ENCODE measurements at regions not wholly inside any gene's neighbourhood (a gene's known extent, or its start where the extent isn't known, plus 50 kb on each side); places are given as distances from the start of the nearest gene placed in this dataset.

GRCh38 chr10:4330636-4331035, 495.4 kb upstream of the AKR1E2 start:
- H3K4me3 ChIP-seq (ENCODE audit: low read depth, low read length) = no peak overlapping the region
- TF ChIP-seq CTCF (conservative IDR thresholded peaks at IDR 0.05; ENCODE audit: low read depth, low read length) = no peak
- no peak for DNase-seq (ENCODE audit: low read depth)

GRCh38 chr10:4329225-4329624, 496.8 kb upstream of the AKR1E2 start:
- no peak for DNase-seq (ENCODE audit: low read depth)
- TF ChIP-seq CTCF (conservative IDR thresholded peaks at IDR 0.05; ENCODE audit: low read depth, low read length) = no peak
- no peak overlapping the region for H3K4me3 ChIP-seq (ENCODE audit: low read depth, low read length)

GRCh38 chr10:4326647-4327046, 499.4 kb upstream of the AKR1E2 start:
- DNase-seq (ENCODE audit: low read depth) = no peak
- H3K4me3 ChIP-seq (ENCODE audit: low read depth, low read length) = no peak overlapping the region
- TF ChIP-seq CTCF (conservative IDR thresholded peaks at IDR 0.05; ENCODE audit: low read depth, low read length) = no peak

- TF ChIP-seq CTCF (conservative IDR thresholded peaks at IDR 0.05; ENCODE audit: low read depth, low read length) = no peak
- no peak overlapping the region for H3K4me3 ChIP-seq (ENCODE audit: low read depth, low read length)
- DNase-seq (ENCODE audit: low read depth) = no peak
Observed at GRCh38 chr10:4319870-4320367, 506.1 kb upstream of the AKR1E2 start.

- no peak for DNase-seq (ENCODE audit: low read depth)
- no peak overlapping the region for H3K4me3 ChIP-seq (ENCODE audit: low read depth, low read length)
- no peak for TF ChIP-seq CTCF (conservative IDR thresholded peaks at IDR 0.05; ENCODE audit: low read depth, low read length)
Observed at GRCh38 chr10:4316161-4316810, 509.7 kb upstream of the AKR1E2 start.

- TF ChIP-seq CTCF (conservative IDR thresholded peaks at IDR 0.05; ENCODE audit: low read depth, low read length) = no peak
- DNase-seq (ENCODE audit: low read depth) = no peak
- H3K4me3 ChIP-seq (ENCODE audit: low read depth, low read length) = no peak overlapping the region
Observed at GRCh38 chr10:4315551-4315950, 510.5 kb upstream of the AKR1E2 start.

- no peak for TF ChIP-seq CTCF (conservative IDR thresholded peaks at IDR 0.05; ENCODE audit: low read depth, low read length)
- DNase-seq (ENCODE audit: low read depth) = no peak
- no peak overlapping the region for H3K4me3 ChIP-seq (ENCODE audit: low read depth, low read length)
Observed at GRCh38 chr10:4313051-4313450, 513.0 kb upstream of the AKR1E2 start.
